ENCODE measurements at regions not wholly inside any gene's neighbourhood (a gene's known extent, or its start where the extent isn't known, plus 50 kb on each side); places are given as distances from the start of the nearest gene placed in this dataset.

GRCh38 chr11:88039476-88040147 is 135.6 kb downstream of the RAB38 start:
- DNase-seq (ENCODE audit: insufficient read length, low spot score) (no peak), FAIRE-seq (no peak)
- no peak for TF ChIP-seq POU2F2 (IDR thresholded peaks at IDR 0.05; ENCODE audit: low read depth, low read length)
- TF ChIP-seq POLR2AphosphoS5 (IDR thresholded peaks at IDR 0.05; ENCODE audit: low read depth, low read length), result no peak
- TF ChIP-seq SPI1 (IDR thresholded peaks at IDR 0.05; ENCODE audit: low read depth, low read length), result no peak
- no peak for TF ChIP-seq PAX5 (IDR thresholded peaks at IDR 0.05; ENCODE audit: insufficient read depth, low read length, severe bottlenecking)
- TF ChIP-seq TAF1 (IDR thresholded peaks at IDR 0.05; ENCODE audit: low read depth, low read length), result no peak
- TF ChIP-seq POLR2A (IDR thresholded peaks at IDR 0.05; ENCODE audit: low read depth, low read length), result no peak

- FAIRE-seq (no peak), DNase-seq (ENCODE audit: insufficient read length, low spot score) (no peak)
- no peak for TF ChIP-seq POLR2A (IDR thresholded peaks at IDR 0.05; ENCODE audit: low read depth, low read length)
- no peak for TF ChIP-seq PAX5 (IDR thresholded peaks at IDR 0.05; ENCODE audit: insufficient read depth, low read length, severe bottlenecking)
- TF ChIP-seq POLR2AphosphoS5 (IDR thresholded peaks at IDR 0.05; ENCODE audit: low read depth, low read length), result no peak
- TF ChIP-seq SPI1 (IDR thresholded peaks at IDR 0.05; ENCODE audit: low read depth, low read length), result no peak
- TF ChIP-seq POU2F2 (IDR thresholded peaks at IDR 0.05; ENCODE audit: low read depth, low read length), result no peak
- no peak for TF ChIP-seq TAF1 (IDR thresholded peaks at IDR 0.05; ENCODE audit: low read depth, low read length)
These were observed 137.2 kb downstream of the RAB38 start for GRCh38 chr11:88038063-88038462.

GRCh38 chr11:88036701-88037100 is 138.5 kb downstream of the RAB38 start:
- DNase-seq (ENCODE audit: insufficient read length, low spot score) (no peak), FAIRE-seq (no peak)
- TF ChIP-seq TAF1 (IDR thresholded peaks at IDR 0.05; ENCODE audit: low read depth, low read length) (no peak), POLR2A (IDR thresholded peaks at IDR 0.05; ENCODE audit: low read depth, low read length) (no peak), SPI1 (IDR thresholded peaks at IDR 0.05; ENCODE audit: low read depth, low read length) (no peak), POU2F2 (IDR thresholded peaks at IDR 0.05; ENCODE audit: low read depth, low read length) (no peak), PAX5 (IDR thresholded peaks at IDR 0.05; ENCODE audit: insufficient read depth, low read length, severe bottlenecking) (no peak), POLR2AphosphoS5 (IDR thresholded peaks at IDR 0.05; ENCODE audit: low read depth, low read length) (no peak)

GRCh38 chr11:88035271-88035670 is 140.0 kb downstream of the RAB38 start:
- FAIRE-seq, result no peak
- no peak for TF ChIP-seq POLR2A (IDR thresholded peaks at IDR 0.05; ENCODE audit: low read depth, low read length)
- TF ChIP-seq PAX5 (IDR thresholded peaks at IDR 0.05; ENCODE audit: insufficient read depth, low read length, severe bottlenecking), result no peak
- TF ChIP-seq POLR2AphosphoS5 (IDR thresholded peaks at IDR 0.05; ENCODE audit: low read depth, low read length), result no peak
- no peak for DNase-seq (ENCODE audit: insufficient read length, low spot score)

- no peak for DNase-seq (ENCODE audit: insufficient read length, low spot score)
- FAIRE-seq, result no peak
- TF ChIP-seq POLR2AphosphoS5 (IDR thresholded peaks at IDR 0.05; ENCODE audit: low read depth, low read length) (no peak), PAX5 (IDR thresholded peaks at IDR 0.05; ENCODE audit: insufficient read depth, low read length, severe bottlenecking) (no peak), TAF1 (IDR thresholded peaks at IDR 0.05; ENCODE audit: low read depth, low read length) (no peak), SPI1 (IDR thresholded peaks at IDR 0.05; ENCODE audit: low read depth, low read length) (no peak), POLR2A (IDR thresholded peaks at IDR 0.05; ENCODE audit: low read depth, low read length) (no peak), POU2F2 (IDR thresholded peaks at IDR 0.05; ENCODE audit: low read depth, low read length) (no peak)
These were observed 157.6 kb downstream of the RAB38 start for GRCh38 chr11:88017666-88018065.

GRCh38 chr11:88016392-88017170 is 158.7 kb downstream of the RAB38 start:
- no peak for TF ChIP-seq TAF1 (IDR thresholded peaks at IDR 0.05; ENCODE audit: low read depth, low read length)
- no peak for TF ChIP-seq PAX5 (IDR thresholded peaks at IDR 0.05; ENCODE audit: insufficient read depth, low read length, severe bottlenecking)
- no peak for TF ChIP-seq POLR2A (IDR thresholded peaks at IDR 0.05; ENCODE audit: low read depth, low read length)
- TF ChIP-seq SPI1 (IDR thresholded peaks at IDR 0.05; ENCODE audit: low read depth, low read length), result no peak
- no peak for TF ChIP-seq POU2F2 (IDR thresholded peaks at IDR 0.05; ENCODE audit: low read depth, low read length)
- TF ChIP-seq POLR2AphosphoS5 (IDR thresholded peaks at IDR 0.05; ENCODE audit: low read depth, low read length), result no peak
- no peak for DNase-seq (ENCODE audit: insufficient read length, low spot score)
- FAIRE-seq, result peak; percentile 93

GRCh38 chr11:88015170-88015569 is 160.1 kb downstream of the RAB38 start:
- FAIRE-seq (no peak), DNase-seq (ENCODE audit: insufficient read length, low spot score) (no peak)
- TF ChIP-seq POLR2AphosphoS5 (IDR thresholded peaks at IDR 0.05; ENCODE audit: low read depth, low read length) (no peak), PAX5 (IDR thresholded peaks at IDR 0.05; ENCODE audit: insufficient read depth, low read length, severe bottlenecking) (no peak), TAF1 (IDR thresholded peaks at IDR 0.05; ENCODE audit: low read depth, low read length) (no peak), SPI1 (IDR thresholded peaks at IDR 0.05; ENCODE audit: low read depth, low read length) (no peak), POU2F2 (IDR thresholded peaks at IDR 0.05; ENCODE audit: low read depth, low read length) (no peak), POLR2A (IDR thresholded peaks at IDR 0.05; ENCODE audit: low read depth, low read length) (no peak)

- DNase-seq (ENCODE audit: insufficient read length, low spot score) (no peak), FAIRE-seq (no peak)
- TF ChIP-seq POLR2AphosphoS5 (IDR thresholded peaks at IDR 0.05; ENCODE audit: low read depth, low read length), result no peak
- TF ChIP-seq TAF1 (IDR thresholded peaks at IDR 0.05; ENCODE audit: low read depth, low read length), result no peak
- no peak for TF ChIP-seq PAX5 (IDR thresholded peaks at IDR 0.05; ENCODE audit: insufficient read depth, low read length, severe bottlenecking)
These were observed 161.7 kb downstream of the RAB38 start for GRCh38 chr11:88013508-88014065.

- DNase-seq (ENCODE audit: insufficient read length, low spot score), result no peak
- TF ChIP-seq PAX5 (IDR thresholded peaks at IDR 0.05; ENCODE audit: insufficient read depth, low read length, severe bottlenecking), result no peak
- no peak for TF ChIP-seq POLR2AphosphoS5 (IDR thresholded peaks at IDR 0.05; ENCODE audit: low read depth, low read length)
- TF ChIP-seq POLR2A (IDR thresholded peaks at IDR 0.05; ENCODE audit: low read depth, low read length), result no peak
- TF ChIP-seq POU2F2 (IDR thresholded peaks at IDR 0.05; ENCODE audit: low read depth, low read length), result no peak
- no peak for TF ChIP-seq SPI1 (IDR thresholded peaks at IDR 0.05; ENCODE audit: low read depth, low read length)
- TF ChIP-seq TAF1 (IDR thresholded peaks at IDR 0.05; ENCODE audit: low read depth, low read length), result no peak
- no peak for FAIRE-seq
These were observed 162.8 kb downstream of the RAB38 start for GRCh38 chr11:88012456-88012855.
